Neutrophil (primary cell): ENCODE measurements at regions not wholly inside any gene's neighbourhood (a gene's known extent, or its start where the extent isn't known, plus 50 kb on each side); places are given as distances from the start of the nearest gene placed in this dataset.

ENCODE experiments used
- H3K27ac ChIP-seq: fragments of 200-600 bp; sonication (generic); 2 replicates; pipeline ENCODE4 v1.5.1; 2016; ENCODE audit warnings: mild to moderate bottlenecking, moderate library complexity
- H3K27me3 ChIP-seq: fragments of 200-600 bp; sonication (generic); 2 replicates; pipeline ENCODE4 v1.6.0; 2016; ENCODE audit warnings: mild to moderate bottlenecking
- H3K36me3 ChIP-seq: fragments of 200-600 bp; sonication (generic); 2 replicates; pipeline ENCODE4 v1.5.1; 2017
- H3K4me1 ChIP-seq, 2 experiments: fragments of 200-600 bp in 1 of 2; sonication (generic) in 1 of 2; 1 replicate in 1 of 2; 2 replicates in 1 of 2; pipeline versions ENCODE4 v1.5.1 to v1.6.1; 2013 to 2016; ENCODE audit warnings: low read depth in 1 of 2, low read length in 1 of 2, mild to moderate bottlenecking in 1 of 2, moderate library complexity in 1 of 2; ENCODE audit not compliant: control insufficient read depth in 1 of 2, insufficient read depth in 1 of 2
- H3K4me3 ChIP-seq, 2 experiments: fragments of 200-600 bp in 1 of 2; sonication (generic) in 1 of 2; 1 replicate in 1 of 2; 2 replicates in 1 of 2; pipeline ENCODE4 v1.5.1; 2013 to 2016; ENCODE audit warnings: low read depth in 1 of 2, low read length in 1 of 2, mild to moderate bottlenecking in 1 of 2, moderate library complexity in 1 of 2
- H3K9me3 ChIP-seq: fragments of 200-600 bp; sonication (generic); 2 replicates; pipeline ENCODE4 v1.5.1; 2016
- TF ChIP-seq, protein P1 (sequence below): fragments of 200-600 bp; sonication (generic); IDR thresholded peaks from 2 replicates; pipeline ENCODE4 v1.5.1; 2016; ENCODE audit warnings: antibody characterized with exemption

DNA sequence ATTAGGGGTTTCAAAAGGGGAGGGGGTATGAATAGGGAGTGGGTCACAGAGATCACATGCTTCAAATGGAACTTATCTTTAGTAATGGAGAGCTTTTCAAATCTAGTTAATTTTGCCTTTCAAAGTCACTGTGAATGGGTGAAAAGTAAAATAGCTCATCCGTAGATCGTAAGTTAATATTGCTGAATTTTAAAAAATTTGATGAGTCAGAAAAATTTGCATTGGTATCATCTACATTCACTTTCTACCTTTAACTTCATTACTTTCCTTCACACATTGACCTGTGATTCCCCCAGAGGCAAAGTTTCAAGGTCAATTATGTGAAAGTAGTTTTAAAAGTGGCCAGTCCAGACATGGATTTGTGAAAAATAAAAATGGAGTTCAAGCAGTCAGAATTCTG lies 139.0 kb upstream of the SLC35B3 start:
- H3K9me3 ChIP-seq: no peaks in the 10 kb centered on the region
- no peaks in the 10 kb centered on the region for H3K4me1 ChIP-seq
- H3K36me3 ChIP-seq: no peaks in the 10 kb centered on the region
- H3K27ac ChIP-seq: no peak overlapping the region
- TF ChIP-seq, protein P1, sequence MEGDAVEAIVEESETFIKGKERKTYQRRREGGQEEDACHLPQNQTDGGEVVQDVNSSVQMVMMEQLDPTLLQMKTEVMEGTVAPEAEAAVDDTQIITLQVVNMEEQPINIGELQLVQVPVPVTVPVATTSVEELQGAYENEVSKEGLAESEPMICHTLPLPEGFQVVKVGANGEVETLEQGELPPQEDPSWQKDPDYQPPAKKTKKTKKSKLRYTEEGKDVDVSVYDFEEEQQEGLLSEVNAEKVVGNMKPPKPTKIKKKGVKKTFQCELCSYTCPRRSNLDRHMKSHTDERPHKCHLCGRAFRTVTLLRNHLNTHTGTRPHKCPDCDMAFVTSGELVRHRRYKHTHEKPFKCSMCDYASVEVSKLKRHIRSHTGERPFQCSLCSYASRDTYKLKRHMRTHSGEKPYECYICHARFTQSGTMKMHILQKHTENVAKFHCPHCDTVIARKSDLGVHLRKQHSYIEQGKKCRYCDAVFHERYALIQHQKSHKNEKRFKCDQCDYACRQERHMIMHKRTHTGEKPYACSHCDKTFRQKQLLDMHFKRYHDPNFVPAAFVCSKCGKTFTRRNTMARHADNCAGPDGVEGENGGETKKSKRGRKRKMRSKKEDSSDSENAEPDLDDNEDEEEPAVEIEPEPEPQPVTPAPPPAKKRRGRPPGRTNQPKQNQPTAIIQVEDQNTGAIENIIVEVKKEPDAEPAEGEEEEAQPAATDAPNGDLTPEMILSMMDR: no peak
- no peaks in the 10 kb centered on the region for H3K27me3 ChIP-seq
- H3K4me3 ChIP-seq: no peak overlapping the region

DNA sequence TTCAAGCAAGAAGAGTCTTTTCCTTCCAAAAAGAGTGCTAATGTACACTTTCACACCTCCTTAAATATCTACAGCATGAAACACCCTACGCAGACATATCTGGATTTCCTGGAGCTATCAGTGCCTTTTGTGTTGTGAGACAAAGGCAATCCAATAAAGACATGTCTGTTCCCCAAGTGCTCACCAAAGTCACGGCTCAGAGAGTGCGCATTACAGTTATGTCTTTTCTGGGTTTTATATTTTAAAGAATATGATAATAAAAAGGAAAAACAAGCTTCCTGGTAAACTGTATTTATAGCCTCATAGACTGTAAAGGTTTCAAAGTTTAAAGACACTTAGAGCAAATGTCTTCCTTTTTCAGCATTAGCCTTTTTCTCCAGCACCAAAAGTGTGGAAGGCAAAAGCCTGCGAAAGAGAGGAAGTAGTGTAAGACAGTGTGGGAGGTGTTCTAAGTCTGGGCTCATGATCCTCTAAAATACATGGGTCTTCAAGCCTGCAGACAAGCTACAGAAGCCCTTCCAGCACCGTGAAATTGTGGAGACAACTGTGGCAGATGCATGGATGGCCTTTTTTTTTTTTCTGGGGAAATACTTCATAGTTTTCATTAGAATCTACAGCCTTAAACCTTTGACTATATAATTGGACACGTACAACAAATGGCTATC lies 135.0 kb upstream of the SLC35B3 start:
- no peaks in the 10 kb centered on the region for H3K9me3 ChIP-seq
- no peak overlapping the region for H3K27ac ChIP-seq
- H3K4me3 ChIP-seq: no peak overlapping the region
- no peaks in the 10 kb centered on the region for H3K27me3 ChIP-seq
- no peaks in the 10 kb centered on the region for H3K4me1 ChIP-seq
- TF ChIP-seq, protein P1: no peak
- no peaks in the 10 kb centered on the region for H3K36me3 ChIP-seq

DNA sequence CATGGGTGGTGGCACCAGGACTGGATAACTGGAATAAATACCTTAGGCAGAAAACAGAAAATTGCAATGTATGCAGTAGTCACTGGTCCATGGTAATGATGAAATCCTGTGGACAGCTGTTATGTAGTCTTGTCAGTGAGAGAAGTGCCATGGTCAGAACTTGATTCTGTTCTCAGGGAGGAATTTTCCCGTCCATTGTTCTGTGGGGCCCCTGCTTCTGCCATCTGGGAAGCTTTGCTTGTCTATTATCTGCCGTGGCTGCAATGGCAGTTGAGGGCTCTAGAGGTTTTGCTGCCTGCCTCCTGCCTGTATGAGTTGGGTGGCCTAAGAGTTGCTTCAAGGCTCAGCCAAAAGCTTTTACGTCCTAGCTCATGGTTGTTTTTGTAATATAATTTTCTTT lies 126.8 kb upstream of the SLC35B3 start:
- Histone ChIP-seq H3K4me1 (no peaks in the 10 kb centered on the region), H3K36me3 (no peaks in the 10 kb centered on the region), H3K9me3 (no peaks in the 10 kb centered on the region), H3K27me3 (no peaks in the 10 kb centered on the region), H3K27ac (no peak overlapping the region), H3K4me3 (no peak overlapping the region)
- TF ChIP-seq, protein P1: no peak

DNA sequence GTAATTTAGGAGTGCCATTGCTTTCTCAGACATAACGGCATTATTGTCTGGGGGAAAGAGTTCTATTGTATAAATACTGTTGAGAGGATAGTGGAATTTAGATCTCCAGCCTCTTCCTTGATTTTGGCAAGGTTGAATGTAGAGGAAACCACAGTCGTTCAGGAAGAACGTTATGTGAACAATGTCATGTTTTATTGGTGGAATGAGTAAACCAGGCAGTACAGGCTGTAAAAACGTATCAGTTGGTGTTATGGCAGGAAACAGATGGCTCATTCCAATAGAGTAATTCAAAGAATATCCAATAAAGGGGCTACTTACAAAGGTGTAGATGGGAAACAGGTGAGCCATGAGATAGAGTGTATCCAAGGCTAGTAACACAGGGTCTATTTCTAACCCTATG lies 123.6 kb upstream of the SLC35B3 start:
- Histone ChIP-seq H3K4me1 (no peaks in the 10 kb centered on the region), H3K27ac (no peak overlapping the region), H3K36me3 (no peaks in the 10 kb centered on the region), H3K4me3 (no peak overlapping the region), H3K9me3 (no peaks in the 10 kb centered on the region), H3K27me3 (no peaks in the 10 kb centered on the region)
- TF ChIP-seq, protein P1: no peak

DNA sequence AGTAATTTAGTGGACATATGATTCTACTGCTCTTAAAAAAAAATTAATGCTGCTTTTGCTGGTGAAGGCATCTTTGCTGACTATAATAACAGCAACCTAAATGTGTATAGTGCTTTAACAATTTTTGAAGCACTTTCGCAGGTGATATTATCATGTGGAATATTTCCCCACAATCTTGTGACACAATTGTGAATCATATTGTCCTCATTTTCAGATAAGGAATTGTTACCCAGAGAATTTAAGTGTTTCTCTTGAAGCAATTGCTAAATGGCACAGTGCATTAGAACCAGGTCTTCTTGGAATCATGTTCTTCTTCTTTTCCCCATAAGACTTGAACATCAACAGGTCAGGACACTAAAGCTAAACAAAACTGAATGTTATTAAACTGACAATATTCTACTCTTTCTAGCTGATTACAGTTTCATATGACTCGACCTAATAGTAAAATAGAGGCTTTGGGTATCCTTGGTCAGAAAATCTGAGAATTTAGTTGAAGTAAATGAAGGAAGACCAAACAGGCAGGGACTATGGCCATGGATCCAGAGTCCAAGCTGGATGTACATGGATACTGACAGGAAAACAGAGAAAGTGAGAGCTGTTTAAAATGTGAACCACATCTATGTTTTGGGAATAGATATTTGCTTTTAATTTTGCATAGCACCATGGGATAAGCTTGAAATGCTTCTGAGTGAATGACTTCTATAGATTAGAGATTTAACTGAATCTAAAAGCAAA lies 121.8 kb upstream of the SLC35B3 start:
- Histone ChIP-seq H3K36me3 (no peaks in the 10 kb centered on the region), H3K4me3 (no peak overlapping the region), H3K9me3 (no peaks in the 10 kb centered on the region), H3K27ac (no peak overlapping the region), H3K4me1 (no peaks in the 10 kb centered on the region), H3K27me3 (no peaks in the 10 kb centered on the region)
- TF ChIP-seq, protein P1: no peak
